ENCODE measurements at regions not wholly inside any gene's neighbourhood (a gene's known extent, or its start where the extent isn't known, plus 50 kb on each side); places are given as distances from the start of the nearest gene placed in this dataset.

DNA sequence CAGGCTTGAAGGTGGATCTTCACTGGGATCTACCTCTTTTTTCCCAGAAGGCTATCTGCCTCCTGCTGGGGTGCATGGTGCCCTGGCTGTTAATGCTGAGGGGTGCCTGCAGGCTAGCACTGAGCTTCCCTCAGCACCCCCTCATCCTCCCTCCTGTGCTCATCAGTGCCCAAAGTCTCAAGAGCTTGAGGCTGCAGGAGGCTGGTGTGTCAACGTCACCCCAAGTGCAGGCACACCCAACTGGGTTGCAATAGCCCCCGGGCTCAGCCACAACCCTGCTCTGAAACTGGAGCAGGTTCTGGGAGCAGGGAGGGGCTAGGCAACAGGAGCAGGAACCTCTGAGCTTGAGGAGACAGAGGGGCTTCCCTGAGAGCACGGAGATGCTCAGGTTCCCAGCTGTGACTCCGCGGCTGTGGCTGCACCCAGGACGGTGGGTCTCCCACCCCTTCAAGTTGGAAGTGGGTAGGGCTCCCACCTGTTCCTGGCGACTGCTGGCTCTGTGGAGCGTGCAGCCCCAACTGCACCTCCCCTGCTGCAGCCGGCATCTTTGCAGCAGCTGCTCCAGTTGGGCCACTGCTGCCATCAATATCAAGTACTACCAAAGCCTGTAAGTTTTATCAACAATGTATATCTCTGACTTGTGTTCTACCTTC, 1266.6 kb upstream of the C9orf72 start:
- TF ChIP-seq CTCF (IDR thresholded peaks at IDR 0.05; ENCODE audit: control extremely low read depth in 1 of 3, insufficient read depth in 1 of 3, low read depth in 1 of 3, low read length in 3 of 3): no peak
- TF ChIP-seq POLR2AphosphoS5 (IDR thresholded peaks at IDR 0.05; ENCODE audit: low read depth, low read length): no peak
- TF ChIP-seq CBX5 (IDR thresholded peaks at IDR 0.05; ENCODE audit: low read depth, low read length): no peak
- TF ChIP-seq YY1 (IDR thresholded peaks at IDR 0.05; ENCODE audit: low read depth, low read length): no peak
- TF ChIP-seq, protein P1, sequence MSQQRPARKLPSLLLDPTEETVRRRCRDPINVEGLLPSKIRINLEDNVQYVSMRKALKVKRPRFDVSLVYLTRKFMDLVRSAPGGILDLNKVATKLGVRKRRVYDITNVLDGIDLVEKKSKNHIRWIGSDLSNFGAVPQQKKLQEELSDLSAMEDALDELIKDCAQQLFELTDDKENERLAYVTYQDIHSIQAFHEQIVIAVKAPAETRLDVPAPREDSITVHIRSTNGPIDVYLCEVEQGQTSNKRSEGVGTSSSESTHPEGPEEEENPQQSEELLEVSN (IDR thresholded peaks at IDR 0.05): no peak
- no peak for TF ChIP-seq POLR2A (IDR thresholded peaks at IDR 0.05; ENCODE audit: control extremely low read depth in 1 of 2, low read depth in 2 of 2, low read length in 2 of 2)
